Activated T-cell treated with anti-CD3 and anti-CD28 coated beads, Interleukin-2, amount 50 U/mL, for 72 hours (primary cell): ENCODE measurements at regions not wholly inside any gene's neighbourhood (a gene's known extent, or its start where the extent isn't known, plus 50 kb on each side); places are given as distances from the start of the nearest gene placed in this dataset.
A peak's percentile ranks its signal among the peaks of the same experiment; 100 is the strongest.

Source experiments
- ATAC-seq, 2 donors: fragments of 150-1000 bp; cut with Tn5 transposase; replicated peaks in 1 of 2; 2 replicates each; pipeline ENCODE4 v1.10.0; 2021; ENCODE audit warnings: moderate library complexity in 2 of 2, mild to moderate bottlenecking in 1 of 2
- DNase-seq, 2 donors: peaks; one replicate each; pipeline ENCODE4 v3.0.0; 2021 to 2022; ENCODE audit warnings: mixed read lengths in 1 of 2
- H3K27ac Mint-ChIP-seq: one replicate; pipeline ENCODE4 v1.8.0; 2022; ENCODE audit warnings: mild to moderate bottlenecking, moderate library complexity, mixed read lengths
- H3K27me3 Mint-ChIP-seq: one replicate; pipeline ENCODE4 v1.8.0; 2022; ENCODE audit warnings: low read depth, mixed read lengths
- H3K36me3 Mint-ChIP-seq, 2 donors: one replicate each; pipeline ENCODE4 v1.8.0; 2022; ENCODE audit warnings: mixed read lengths in 2 of 2, mild to moderate bottlenecking in 1 of 2; ENCODE audit not compliant: insufficient read depth in 2 of 2
- H3K4me1 Mint-ChIP-seq: one replicate; pipeline ENCODE4 v1.8.0; 2022; ENCODE audit warnings: low read depth, mixed read lengths
- H3K4me3 Mint-ChIP-seq, 2 donors: one replicate each; pipeline ENCODE4 v1.8.0; 2022; ENCODE audit warnings: mild to moderate bottlenecking in 2 of 2, mixed read lengths in 2 of 2, moderate library complexity in 2 of 2
- H3K9me3 Mint-ChIP-seq, 2 donors: one replicate each; pipeline ENCODE4 v1.8.0; 2022; ENCODE audit warnings: mixed read lengths in 2 of 2

GRCh38 chr2:2686222-2686621 is 355.1 kb upstream of the MYT1L start:
- peaks cover 6% of the 10 kb centered on the region for H3K27me3 Mint-ChIP-seq
- H3K9me3 Mint-ChIP-seq: no peaks in the 10 kb centered on the region
- DNase-seq: no peak
- no peak for ATAC-seq
- H3K27ac Mint-ChIP-seq: no peak overlapping the region
- H3K36me3 Mint-ChIP-seq: no peaks in the 10 kb centered on the region
- H3K4me3 Mint-ChIP-seq: peak overlapping the region; percentile 40 to 52
- H3K4me1 Mint-ChIP-seq: peaks cover 60% of the 10 kb centered on the region

DNA sequence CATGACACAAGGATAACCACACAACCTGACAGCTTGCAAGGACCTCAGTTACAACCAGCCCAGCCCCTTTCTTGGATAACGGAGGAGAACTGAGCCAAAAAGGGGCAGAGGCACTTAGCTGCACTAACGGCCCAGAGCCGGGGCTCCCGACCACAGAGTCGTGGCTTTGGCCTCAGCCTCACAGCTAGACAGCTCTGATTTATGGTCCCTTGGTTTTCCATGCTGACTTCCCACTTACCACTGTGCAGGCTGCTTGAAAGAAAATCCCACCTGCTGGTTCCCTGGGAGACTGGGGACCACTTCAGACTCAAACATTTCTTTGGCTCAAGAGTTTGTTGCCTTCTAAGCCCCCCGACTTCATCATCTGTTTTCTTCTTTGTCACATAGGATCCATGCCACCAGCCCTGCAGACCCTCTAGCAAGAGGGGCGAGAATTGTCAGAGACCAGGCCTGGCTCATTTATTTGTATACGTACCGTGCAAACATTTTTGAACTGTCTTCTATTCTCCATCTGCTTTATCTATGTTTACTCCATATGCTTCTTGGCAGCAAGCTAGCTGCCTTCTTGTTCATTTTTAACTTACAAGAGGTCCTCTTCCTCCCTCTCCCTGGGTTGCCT is 352.6 kb upstream of the MYT1L start:
- H3K4me3 Mint-ChIP-seq: no peak overlapping the region
- H3K4me1 Mint-ChIP-seq: peaks cover 51% of the 10 kb centered on the region
- H3K27me3 Mint-ChIP-seq: peaks cover 6% of the 10 kb centered on the region
- H3K27ac Mint-ChIP-seq: no peak overlapping the region
- DNase-seq (no peak), ATAC-seq (no peak)
- H3K36me3 Mint-ChIP-seq: no peaks in the 10 kb centered on the region
- no peaks in the 10 kb centered on the region for H3K9me3 Mint-ChIP-seq

DNA sequence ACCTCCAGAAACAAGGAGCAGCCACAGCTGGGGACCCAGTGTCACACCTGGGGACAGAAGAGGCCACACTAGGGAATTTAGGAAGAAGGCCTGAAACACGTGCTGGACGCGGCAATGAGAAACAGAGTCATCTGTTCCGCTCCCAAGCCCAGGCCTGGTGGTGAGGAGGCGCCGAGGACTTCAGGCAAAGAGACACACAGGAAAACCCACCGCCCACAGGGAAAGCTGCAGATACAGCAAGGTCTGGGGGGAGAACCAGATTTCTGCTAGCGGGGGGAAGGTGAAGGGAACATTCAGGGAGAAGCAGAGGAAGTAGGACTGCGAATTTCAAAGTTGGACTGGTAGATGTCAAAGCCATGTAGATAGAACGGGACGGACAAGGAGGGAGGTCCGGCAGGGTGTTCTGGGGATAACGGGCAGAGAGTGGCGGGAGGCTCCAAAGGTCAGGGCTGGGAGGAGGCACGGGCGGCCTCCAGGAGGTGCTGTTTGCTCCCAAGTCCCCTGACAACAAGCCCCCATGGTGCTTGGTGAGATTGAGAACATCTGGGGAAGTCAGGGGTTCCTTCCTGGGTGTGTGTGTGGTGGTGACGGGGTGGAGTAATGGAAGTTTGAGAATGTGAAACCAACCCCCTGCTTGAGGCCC is 351.7 kb upstream of the MYT1L start:
- DNase-seq: no peak
- no peak for ATAC-seq
- no peak overlapping the region for H3K4me3 Mint-ChIP-seq

GRCh38 chr2:2681711-2682251 is 350.7 kb upstream of the MYT1L start:
- H3K4me3 Mint-ChIP-seq: peak overlapping the region in 1 of 2 donors; percentile 51
- no peaks in the 10 kb centered on the region for H3K9me3 Mint-ChIP-seq
- DNase-seq: no peak
- H3K36me3 Mint-ChIP-seq: no peaks in the 10 kb centered on the region
- H3K27ac Mint-ChIP-seq: no peak overlapping the region
- H3K27me3 Mint-ChIP-seq: peaks cover 6% of the 10 kb centered on the region
- peaks cover 40% of the 10 kb centered on the region for H3K4me1 Mint-ChIP-seq
- ATAC-seq: peak; percentile 25 to 47

More for the DNA sequence above, 351.7 kb upstream of the MYT1L start:
- no peak overlapping the region for H3K27ac Mint-ChIP-seq
- peaks cover 6% of the 10 kb centered on the region for H3K27me3 Mint-ChIP-seq
- no peaks in the 10 kb centered on the region for H3K36me3 Mint-ChIP-seq
- H3K4me1 Mint-ChIP-seq: peaks cover 45% of the 10 kb centered on the region
- no peaks in the 10 kb centered on the region for H3K9me3 Mint-ChIP-seq

DNA sequence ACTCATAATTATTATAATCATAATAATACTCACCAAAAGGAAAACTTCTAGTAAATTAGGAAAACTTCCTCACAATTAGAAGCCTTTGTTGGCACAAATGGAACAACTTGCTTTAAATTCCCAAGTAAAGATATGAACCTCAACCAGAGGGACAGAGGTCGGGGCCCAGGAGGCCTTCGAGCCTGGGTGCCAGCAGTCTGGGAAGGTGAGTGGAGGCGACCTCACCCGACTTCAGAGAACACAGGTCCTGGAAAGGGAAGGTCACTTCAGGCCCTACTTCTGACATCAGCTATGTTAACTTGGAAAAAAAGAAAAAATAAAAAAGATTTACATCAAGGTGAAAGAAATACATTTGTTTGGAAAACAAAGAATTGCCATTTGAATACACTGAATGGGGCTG is 350.0 kb upstream of the MYT1L start:
- H3K4me1 Mint-ChIP-seq: peaks cover 33% of the 10 kb centered on the region
- no peak for ATAC-seq
- DNase-seq: no peak
- H3K4me3 Mint-ChIP-seq: no peak overlapping the region
- peaks cover 6% of the 10 kb centered on the region for H3K27me3 Mint-ChIP-seq
- no peak overlapping the region for H3K27ac Mint-ChIP-seq
- no peaks in the 10 kb centered on the region for H3K9me3 Mint-ChIP-seq
- no peaks in the 10 kb centered on the region for H3K36me3 Mint-ChIP-seq

- DNase-seq: no peak
- no peak for ATAC-seq
- H3K9me3 Mint-ChIP-seq: peaks cover 0 to 3% of the 10 kb centered on the region in 2 donors
- H3K36me3 Mint-ChIP-seq: no peaks in the 10 kb centered on the region
- no peak overlapping the region for H3K4me3 Mint-ChIP-seq
- no peaks in the 10 kb centered on the region for H3K4me1 Mint-ChIP-seq
- no peaks in the 10 kb centered on the region for H3K27me3 Mint-ChIP-seq
- H3K27ac Mint-ChIP-seq: no peak overlapping the region
Measured at GRCh38 chr2:2674831-2675230, 343.8 kb upstream of the MYT1L start.

- ATAC-seq: no peak
- H3K27me3 Mint-ChIP-seq: no peaks in the 10 kb centered on the region
- no peaks in the 10 kb centered on the region for H3K4me1 Mint-ChIP-seq
- no peak overlapping the region for H3K4me3 Mint-ChIP-seq
- peaks cover 0 to 3% of the 10 kb centered on the region in 2 donors for H3K9me3 Mint-ChIP-seq
- no peaks in the 10 kb centered on the region for H3K36me3 Mint-ChIP-seq
- no peak for DNase-seq
- H3K27ac Mint-ChIP-seq: no peak overlapping the region
Measured at GRCh38 chr2:2673406-2673805, 342.3 kb upstream of the MYT1L start.

DNA sequence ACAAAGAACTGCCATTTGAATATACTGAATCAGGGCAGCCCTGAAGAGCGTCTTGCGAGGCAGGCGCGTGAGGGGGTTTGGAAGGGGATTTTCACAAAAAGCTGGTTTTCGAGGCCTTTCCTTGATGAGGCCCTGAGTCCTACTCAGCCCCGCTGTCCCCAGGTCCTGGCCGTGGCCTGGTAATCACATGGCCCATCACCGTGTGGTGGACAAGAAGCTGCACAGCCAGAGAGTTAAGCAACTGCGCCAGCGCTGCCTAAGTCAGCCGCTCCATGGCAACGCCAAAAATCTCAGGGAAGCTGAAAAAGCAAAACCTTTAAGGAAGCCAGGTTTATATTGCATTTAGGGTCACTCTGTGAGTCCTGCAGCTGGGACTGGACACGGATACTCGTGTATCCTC is 341.2 kb upstream of the MYT1L start:
- Mint-ChIP-seq H3K36me3 (no peaks in the 10 kb centered on the region), H3K27me3 (no peaks in the 10 kb centered on the region), H3K9me3 (peaks cover 0 to 3% of the 10 kb centered on the region in 2 donors), H3K27ac (no peak overlapping the region), H3K4me3 (no peak overlapping the region), H3K4me1 (no peaks in the 10 kb centered on the region)
- no peak for ATAC-seq
- DNase-seq: no peak

GRCh38 chr2:2671826-2672225 is 340.8 kb upstream of the MYT1L start:
- Mint-ChIP-seq H3K36me3 (no peaks in the 10 kb centered on the region), H3K4me1 (no peaks in the 10 kb centered on the region), H3K27ac (no peak overlapping the region), H3K9me3 (peaks cover 0 to 3% of the 10 kb centered on the region in 2 donors), H3K27me3 (no peaks in the 10 kb centered on the region), H3K4me3 (no peak overlapping the region)
- no peak for ATAC-seq
- DNase-seq: no peak

GRCh38 chr2:2669316-2669715 is 338.2 kb upstream of the MYT1L start:
- Mint-ChIP-seq H3K36me3 (no peaks in the 10 kb centered on the region), H3K4me1 (no peaks in the 10 kb centered on the region), H3K27me3 (no peaks in the 10 kb centered on the region), H3K4me3 (no peak overlapping the region), H3K27ac (no peak overlapping the region), H3K9me3 (peaks cover 0 to 3% of the 10 kb centered on the region in 2 donors)
- DNase-seq: no peak
- ATAC-seq: no peak

DNA sequence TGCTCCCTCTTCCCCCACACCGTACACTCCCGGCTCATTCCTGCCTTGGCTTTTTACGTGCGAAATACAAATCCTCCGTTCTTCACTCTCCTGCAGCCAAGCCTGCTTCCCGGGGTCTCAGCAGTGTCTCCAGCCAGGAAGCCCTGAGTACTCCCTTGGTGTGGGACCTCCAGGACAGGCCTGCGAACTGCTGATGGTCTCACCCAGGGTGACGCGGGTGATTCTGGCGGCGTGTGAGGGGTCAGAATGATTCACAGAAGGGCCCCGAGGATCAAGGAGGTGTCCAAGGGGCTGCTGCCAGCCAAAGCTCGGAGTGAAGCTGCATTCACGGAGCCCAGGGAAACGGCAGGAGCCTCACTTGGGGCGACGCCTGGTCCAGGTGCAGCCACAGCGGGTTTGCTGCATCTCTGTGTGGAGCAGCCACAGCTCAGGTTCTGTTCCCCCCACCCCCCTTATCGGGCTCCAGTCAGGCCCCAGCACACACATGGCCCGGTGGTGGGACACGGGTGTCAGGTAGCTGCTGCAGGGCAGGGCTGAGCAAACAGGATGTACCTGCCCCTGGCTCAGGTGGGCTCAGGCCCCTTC is 337.7 kb upstream of the MYT1L start:
- ATAC-seq (no peak), DNase-seq (no peak)
- no peaks in the 10 kb centered on the region for H3K27me3 Mint-ChIP-seq
- H3K36me3 Mint-ChIP-seq: no peaks in the 10 kb centered on the region
- no peak overlapping the region for H3K4me3 Mint-ChIP-seq
- no peaks in the 10 kb centered on the region for H3K4me1 Mint-ChIP-seq
- H3K27ac Mint-ChIP-seq: no peak overlapping the region
- H3K9me3 Mint-ChIP-seq: peaks cover 0 to 3% of the 10 kb centered on the region in 2 donors

DNA sequence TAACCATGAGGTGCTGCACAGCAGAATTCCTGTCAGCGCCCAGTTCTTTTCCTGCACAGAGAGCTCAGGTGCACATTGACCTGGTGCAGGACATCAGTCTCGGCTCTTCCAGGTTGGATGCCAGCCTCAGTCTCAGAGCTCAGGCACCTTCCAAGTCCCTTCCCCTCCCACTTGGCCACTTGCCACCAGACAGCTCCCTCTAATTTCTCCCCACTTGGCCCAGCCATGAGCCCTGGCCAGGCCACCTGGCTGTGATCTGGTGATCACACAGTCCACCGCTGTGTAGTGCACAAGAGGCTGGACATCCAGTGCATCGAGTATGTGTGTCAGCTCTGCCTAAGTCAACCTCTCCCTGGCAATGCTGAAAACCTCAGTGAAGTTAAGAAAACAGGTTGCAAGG is 336.6 kb upstream of the MYT1L start:
- DNase-seq (no peak), ATAC-seq (no peak)
- no peaks in the 10 kb centered on the region for H3K36me3 Mint-ChIP-seq
- no peaks in the 10 kb centered on the region for H3K27me3 Mint-ChIP-seq
- H3K4me3 Mint-ChIP-seq: no peak overlapping the region
- no peak overlapping the region for H3K27ac Mint-ChIP-seq
- no peaks in the 10 kb centered on the region for H3K4me1 Mint-ChIP-seq
- H3K9me3 Mint-ChIP-seq: peaks cover 0 to 3% of the 10 kb centered on the region in 2 donors

DNA sequence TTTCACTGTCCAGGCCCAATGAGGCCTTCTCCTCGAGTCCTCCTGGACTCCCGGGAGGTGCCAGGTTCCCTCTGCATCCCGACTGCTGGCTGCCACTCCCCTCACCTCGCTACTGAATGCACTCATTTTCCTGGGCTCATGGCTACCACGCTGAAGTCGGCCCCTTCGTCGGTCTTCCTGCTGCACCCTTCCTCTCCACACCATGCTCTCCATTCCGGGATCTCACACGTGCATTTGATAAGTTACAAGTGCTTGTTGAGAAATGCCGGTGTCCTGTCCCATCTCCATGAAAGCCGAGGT is 334.7 kb upstream of the MYT1L start:
- no peak overlapping the region for H3K4me3 Mint-ChIP-seq
- no peak overlapping the region for H3K27ac Mint-ChIP-seq
- no peak for ATAC-seq
- H3K27me3 Mint-ChIP-seq: no peaks in the 10 kb centered on the region
- H3K9me3 Mint-ChIP-seq: no peaks in the 10 kb centered on the region
- H3K36me3 Mint-ChIP-seq: no peaks in the 10 kb centered on the region
- DNase-seq: no peak
- no peaks in the 10 kb centered on the region for H3K4me1 Mint-ChIP-seq
